Activated CD8-positive, alpha-beta memory T cell treated with anti-CD3 and anti-CD28 coated beads, Interleukin-2, amount 50 U/mL, for 48 hours (primary cell): ENCODE measurements at regions not wholly inside any gene's neighbourhood (a gene's known extent, or its start where the extent isn't known, plus 50 kb on each side); places are given as distances from the start of the nearest gene placed in this dataset.

Experiments
- DNase-seq: peaks from one replicate; pipeline ENCODE4 v3.0.0-alpha.2; 2020

- DNase-seq: no peak
Observed at GRCh38 chr20:37598100-37598543, 70.4 kb upstream of the BLCAP start.

DNA sequence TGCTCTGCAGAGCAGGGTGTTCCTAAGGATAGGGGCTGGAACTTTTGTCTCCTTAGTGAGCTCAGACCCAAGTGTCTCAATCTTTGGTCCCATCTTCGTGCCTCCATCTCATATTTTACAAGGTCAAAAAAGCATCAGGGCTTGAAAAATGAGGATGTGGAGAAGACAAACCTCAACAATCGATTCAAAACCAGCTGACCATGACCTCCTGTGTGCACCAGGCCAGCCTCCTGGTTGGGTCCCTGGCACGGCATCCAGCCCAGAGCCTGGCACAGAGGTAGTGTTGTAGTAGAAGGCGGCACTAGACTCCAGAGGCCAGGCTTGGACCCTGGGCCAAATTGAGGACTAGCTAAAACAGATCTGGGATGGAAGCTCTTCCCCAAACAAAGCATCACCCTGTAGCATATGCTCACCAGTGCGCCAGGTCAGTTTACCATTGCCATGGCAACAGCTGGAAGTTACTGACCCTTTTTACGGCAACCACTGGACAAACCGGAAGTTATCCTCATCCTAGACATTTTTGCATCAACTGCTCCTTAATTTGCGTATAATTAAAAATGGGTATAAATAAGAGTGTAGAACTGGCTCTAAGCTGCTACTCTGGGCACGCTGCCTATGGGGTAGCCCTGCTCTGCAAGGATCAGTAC lies 69.3 kb upstream of the BLCAP start:
- no peak for DNase-seq

DNA sequence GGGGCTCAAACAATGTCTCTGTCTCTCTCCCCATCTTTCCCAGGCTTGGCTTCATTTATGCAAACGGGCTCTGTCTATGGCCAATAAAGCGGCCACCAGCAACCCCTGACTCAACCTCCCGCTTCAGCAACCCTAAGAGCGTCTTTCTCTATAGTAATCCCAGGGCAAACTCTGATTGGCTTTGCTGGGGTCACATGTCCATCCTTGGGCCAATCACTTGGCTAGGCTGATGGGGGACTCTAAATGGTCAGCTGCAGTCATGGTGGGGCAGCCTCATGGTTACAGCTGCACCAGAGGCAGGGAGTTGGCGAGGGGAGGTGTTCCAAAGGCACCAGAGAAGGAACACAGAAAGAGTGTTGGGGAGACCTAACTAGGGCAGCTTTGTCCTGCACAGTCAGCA lies 68.5 kb upstream of the BLCAP start:
- no peak for DNase-seq

- no peak for DNase-seq
Observed at GRCh38 chr20:37593710-37594109, 66.0 kb upstream of the BLCAP start.

DNA sequence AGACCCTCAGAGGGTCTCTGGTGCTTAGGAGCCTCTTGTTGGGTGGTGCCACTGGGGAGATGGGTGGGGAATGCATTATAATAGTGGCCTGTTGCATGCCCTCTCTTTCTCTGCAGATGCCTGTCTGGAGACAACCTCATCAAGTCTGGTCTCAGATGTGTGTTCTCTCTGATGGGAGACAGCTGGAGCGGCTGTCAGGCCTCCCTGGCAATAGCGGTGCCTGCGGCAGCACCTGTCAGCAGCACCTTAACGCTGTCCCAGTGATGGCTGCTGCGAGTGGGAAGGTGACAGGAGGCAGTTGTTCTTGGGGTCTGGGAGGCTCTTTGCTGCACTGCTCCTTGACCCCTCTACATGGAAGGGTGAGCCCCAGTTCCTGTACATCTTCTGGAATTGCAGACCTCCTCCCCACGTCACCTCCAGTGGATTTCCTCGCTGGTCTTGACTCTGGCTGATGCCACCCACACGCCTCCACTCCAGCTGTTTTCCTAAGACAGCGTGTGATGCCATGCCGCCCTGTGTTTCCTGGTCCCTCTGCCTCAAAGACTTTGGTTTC lies 63.3 kb upstream of the BLCAP start:
- no peak for DNase-seq

DNA sequence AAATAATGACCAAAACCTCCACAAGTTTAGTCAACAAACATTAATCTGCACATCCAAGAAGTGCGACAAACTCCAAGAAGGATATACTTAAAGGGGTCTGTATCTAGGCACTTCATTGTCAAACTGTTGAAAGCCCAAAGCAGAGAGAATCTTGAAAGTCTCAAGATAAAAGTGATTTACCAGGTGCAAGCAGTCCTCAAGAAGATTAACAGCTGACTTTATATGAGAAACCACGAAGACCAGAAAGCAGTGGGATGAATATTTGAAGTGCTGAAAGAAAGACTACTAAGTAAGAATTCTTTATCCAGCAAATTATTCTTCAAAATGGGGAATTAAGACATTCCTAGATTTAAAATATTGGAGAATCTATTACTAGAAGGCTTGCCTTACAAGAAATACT lies 58.4 kb upstream of the BLCAP start:
- no peak for DNase-seq

- DNase-seq: no peak
Observed at GRCh38 chr20:37584238-37584807, 56.6 kb upstream of the BLCAP start.

- DNase-seq: no peak
Observed at GRCh38 chr20:37581246-37581645, 53.6 kb upstream of the BLCAP start.

DNA sequence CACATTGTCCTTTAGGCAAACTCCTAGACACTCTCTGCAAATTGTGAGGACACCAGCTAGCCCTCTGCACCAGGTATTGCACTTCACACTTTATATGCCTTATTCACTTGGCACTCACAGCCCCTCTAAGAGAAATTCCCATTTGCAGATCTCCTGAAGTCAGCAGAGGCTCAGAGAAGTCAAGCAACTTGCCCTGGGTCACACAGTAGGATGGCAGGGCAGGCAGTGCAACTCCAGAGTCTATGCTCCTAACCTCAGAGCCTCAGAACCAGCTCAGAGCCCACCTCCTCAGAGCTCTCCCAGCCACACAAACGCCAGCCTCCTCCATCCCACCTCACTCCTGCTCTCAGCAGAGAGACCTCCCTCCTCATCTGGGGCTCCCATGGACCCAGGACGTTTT lies 52.4 kb upstream of the BLCAP start:
- no peak for DNase-seq

DNA sequence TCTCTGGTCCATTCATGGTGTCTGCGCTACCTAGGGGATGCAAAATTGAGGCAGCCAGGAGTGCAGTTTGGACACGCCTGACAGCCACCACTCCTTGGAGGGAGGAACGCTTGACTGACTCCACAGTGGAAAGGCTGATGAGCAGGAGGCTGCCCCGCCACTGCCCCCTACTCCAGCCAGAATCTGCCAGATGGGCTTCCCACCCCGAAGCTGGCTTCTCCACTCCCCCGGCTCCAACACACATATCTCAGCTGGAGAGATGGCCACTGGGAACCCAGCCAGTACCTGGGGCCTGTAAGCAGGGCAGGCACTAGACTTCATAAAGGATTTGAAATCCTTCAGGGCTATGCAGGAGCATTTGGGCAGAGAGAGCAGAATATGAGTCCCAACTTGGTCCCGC lies 51.4 kb upstream of the BLCAP start:
- no peak for DNase-seq

GRCh38 chr20:37577981-37578380 lies 50.3 kb upstream of the BLCAP start:
- no peak for DNase-seq
